Neural cell (in vitro differentiated cells): ENCODE measurements at regions not wholly inside any gene's neighbourhood (a gene's known extent, or its start where the extent isn't known, plus 50 kb on each side); places are given as distances from the start of the nearest gene placed in this dataset.

Experiments
- H2AFZ ChIP-seq: fragments of 200-600, 300-800 bp; sonication (generic), shearing (Covaris generic); 2 replicates; pipeline ENCODE4 v1.6.0; 2014; ENCODE audit warnings: low read depth, mild to moderate bottlenecking, antibody characterized with exemption, low read length, moderate library complexity
- H3F3A ChIP-seq: fragments of 200-600 bp; shearing (Covaris generic); 2 replicates; pipeline ENCODE4 v1.6.1; 2016; ENCODE audit warnings: mild to moderate bottlenecking, moderate library complexity, mixed read lengths, antibody characterized with exemption, low read length; ENCODE audit not compliant: insufficient read depth, poor library complexity, severe bottlenecking
- H3K27ac ChIP-seq: fragments of 200-600, 300-800 bp; sonication (generic), shearing (Covaris generic); 2 replicates; pipeline ENCODE4 v1.5.1; 2014; ENCODE audit warnings: mild to moderate bottlenecking, low read length, moderate library complexity
- H3K27me3 ChIP-seq: fragments of 300-800, 200-600 bp; sonication (generic), shearing (Covaris generic); 2 replicates; pipeline ENCODE4 v1.6.0; 2014; ENCODE audit warnings: mild to moderate bottlenecking, low read depth, low read length, moderate library complexity; ENCODE audit not compliant: insufficient read depth
- H3K36me3 ChIP-seq: fragments of 300-800, 200-600 bp; sonication (generic), shearing (Covaris generic); 2 replicates; pipeline ENCODE4 v1.5.1; 2014; ENCODE audit warnings: mild to moderate bottlenecking, antibody characterized with exemption, low read length, moderate library complexity; ENCODE audit not compliant: insufficient read depth
- H3K4me2 ChIP-seq: fragments of 300-800, 200-600 bp; sonication (generic), shearing (Covaris generic); 2 replicates; pipeline ENCODE4 v1.6.0; 2014; ENCODE audit warnings: mild to moderate bottlenecking, low read length
- H3K4me3 ChIP-seq: fragments of 300-800, 200-600 bp; sonication (generic), shearing (Covaris generic); 2 replicates; pipeline ENCODE4 v1.5.1; 2014; ENCODE audit warnings: mild to moderate bottlenecking, low read length, moderate library complexity
- H3K79me2 ChIP-seq: fragments of 200-600 bp; shearing (Covaris generic); replicated peaks from 2 replicates; pipeline ENCODE4 v1.6.0; 2014; ENCODE audit warnings: mild to moderate bottlenecking, low read length, moderate library complexity; ENCODE audit not compliant: insufficient read depth
- H3K9ac ChIP-seq: fragments of 300-800, 200-600 bp; sonication (generic), shearing (Covaris generic); 2 replicates; pipeline ENCODE4 v1.6.1; 2016; ENCODE audit warnings: mild to moderate bottlenecking, low read length, mixed read lengths
- H3K9me2 ChIP-seq: fragments of 200-600 bp; shearing (Covaris generic); 2 replicates; pipeline ENCODE4 v1.6.1; 2016; ENCODE audit warnings: mild to moderate bottlenecking, low read length, mixed read lengths; ENCODE audit not compliant: insufficient read depth
- H3K9me3 ChIP-seq: fragments of 200-600, 300-800 bp; sonication (generic), shearing (Covaris generic); 2 replicates; pipeline ENCODE4 v1.6.1; 2016; ENCODE audit warnings: mild to moderate bottlenecking, mixed run types, low read length, moderate library complexity, mixed read lengths
- H4K20me1 ChIP-seq: fragments of 200-600 bp; shearing (Covaris generic); 2 replicates; pipeline ENCODE4 v1.6.1; 2016; ENCODE audit warnings: mild to moderate bottlenecking, mixed run types; ENCODE audit not compliant: insufficient read depth
- CTCF ChIP-seq: fragments of 450-650 bp; IDR thresholded peaks from 2 replicates; pipeline ENCODE4 v1.5.1; 2014; ENCODE audit warnings: antibody characterized with exemption, mild to moderate bottlenecking, moderate library complexity; ENCODE audit not compliant: poor library complexity, severe bottlenecking
- EP300 ChIP-seq: fragments of 450-650 bp; conservative IDR thresholded peaks from 2 replicates; pipeline ENCODE4 v1.6.1; 2014; ENCODE audit warnings: antibody characterized with exemption, mild to moderate bottlenecking, moderate library complexity; ENCODE audit not compliant: poor library complexity, severe bottlenecking
- EZH2 ChIP-seq: fragments of 200-600, 300-800 bp; shearing (Covaris generic), sonication (generic); IDR thresholded peaks from 2 replicates; pipeline ENCODE4 v1.6.1; 2014; ENCODE audit warnings: antibody characterized with exemption, low read length, borderline replicate concordance, mild to moderate bottlenecking; ENCODE audit not compliant: insufficient read depth, poor library complexity, severe bottlenecking
- MXI1 ChIP-seq: fragments of 450-650 bp; conservative IDR thresholded peaks from 2 replicates; pipeline ENCODE4 v1.6.1; 2014; ENCODE audit warnings: antibody characterized with exemption, mild to moderate bottlenecking; ENCODE audit not compliant: poor library complexity, severe bottlenecking
- POLR2AphosphoS5 ChIP-seq: IDR thresholded peaks from 2 replicates; pipeline ENCODE4 v1.6.1; 2012
- RAD21 ChIP-seq: fragments of 450-650 bp; conservative IDR thresholded peaks from 2 replicates; pipeline ENCODE4 v1.6.1; 2014; ENCODE audit warnings: antibody characterized with exemption, mild to moderate bottlenecking, moderate library complexity
- REST ChIP-seq: IDR thresholded peaks from 2 replicates; pipeline ENCODE4 v1.6.1; 2012; ENCODE audit warnings: borderline replicate concordance
- SMC3 ChIP-seq: fragments of 450-650 bp; conservative IDR thresholded peaks from 2 replicates; pipeline ENCODE4 v1.6.1; 2014; ENCODE audit warnings: antibody characterized with exemption, mild to moderate bottlenecking, moderate library complexity; ENCODE audit not compliant: poor library complexity
- TAF1 ChIP-seq: IDR thresholded peaks from 2 replicates; pipeline ENCODE4 v1.6.1; 2012; ENCODE audit warnings: low read depth

GRCh38 chr5:82367930-82368329 lies 89.8 kb upstream of the RPS23 start:
- Histone ChIP-seq H3K27me3 (no peaks in the 10 kb centered on the region), H3K4me2 (peak overlapping the region; percentile 18), H3K27ac (peak overlapping the region; percentile 32), H3K9me2 (no peaks in the 10 kb centered on the region), H4K20me1 (no peaks in the 10 kb centered on the region), H3K4me3 (no peak overlapping the region), H3K36me3 (no peaks in the 10 kb centered on the region), H3K79me2 (no peaks in the 10 kb centered on the region), H3K9ac (no peak overlapping the region), H3K9me3 (no peaks in the 10 kb centered on the region), H2AFZ (no peak overlapping the region), H3F3A (no peaks in the 10 kb centered on the region)
- TF ChIP-seq TAF1: no peak
- no peak for TF ChIP-seq POLR2AphosphoS5
- no peak for TF ChIP-seq EZH2
- no peak for TF ChIP-seq REST
- no peak for TF ChIP-seq MXI1
- TF ChIP-seq RAD21: no peak
- TF ChIP-seq EP300: no peak
- TF ChIP-seq SMC3: no peak
- no peak for TF ChIP-seq CTCF

GRCh38 chr5:82365744-82366228 lies 87.6 kb upstream of the RPS23 start:
- Histone ChIP-seq H3K4me2 (no peak overlapping the region), H3K4me3 (no peak overlapping the region), H2AFZ (no peak overlapping the region), H3K27ac (no peak overlapping the region), H3K9me3 (no peaks in the 10 kb centered on the region), H3K36me3 (no peaks in the 10 kb centered on the region), H4K20me1 (no peaks in the 10 kb centered on the region), H3K79me2 (peaks cover 3% of the 10 kb centered on the region), H3F3A (peaks cover 6% of the 10 kb centered on the region), H3K9ac (no peak overlapping the region), H3K9me2 (no peaks in the 10 kb centered on the region), H3K27me3 (no peaks in the 10 kb centered on the region)
- TF ChIP-seq TAF1: no peak
- no peak for TF ChIP-seq POLR2AphosphoS5
- no peak for TF ChIP-seq CTCF
- no peak for TF ChIP-seq EZH2
- TF ChIP-seq RAD21: no peak
- TF ChIP-seq MXI1: no peak
- no peak for TF ChIP-seq REST
- TF ChIP-seq EP300: no peak
- no peak for TF ChIP-seq SMC3
